HG03135 (cell line): ENCODE measurements at regions not wholly inside any gene's neighbourhood (a gene's known extent, or its start where the extent isn't known, plus 50 kb on each side); places are given as distances from the start of the nearest gene placed in this dataset.

Source experiments
- ATAC-seq: cut with Tn5 transposase; IDR thresholded peaks from one replicate; pipeline ENCODE4 v1.9.1; 2021; ENCODE audit warnings: mild to moderate bottlenecking, moderate library complexity; ENCODE audit not compliant: unreplicated experiment

DNA sequence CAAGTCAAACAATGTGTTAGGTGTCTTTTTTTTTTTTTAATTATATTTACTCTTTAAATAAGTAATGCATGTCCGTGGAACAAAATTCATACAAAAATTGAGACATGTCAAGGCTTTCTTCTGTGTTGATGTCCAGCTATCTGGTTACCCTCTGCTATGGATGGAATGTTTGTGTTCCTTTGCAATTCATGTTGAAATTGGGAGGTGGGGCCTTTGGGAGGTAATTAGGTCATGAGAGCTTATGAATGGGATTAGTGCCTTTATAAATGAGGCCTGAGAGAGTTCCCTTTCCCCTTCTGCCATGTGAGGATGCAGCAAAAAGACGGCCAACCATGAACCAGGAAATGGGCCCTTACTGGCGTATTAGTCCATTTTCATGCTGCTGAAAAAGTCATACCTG is 83.1 kb upstream of the KCNG1 start:
- no peak for ATAC-seq

DNA sequence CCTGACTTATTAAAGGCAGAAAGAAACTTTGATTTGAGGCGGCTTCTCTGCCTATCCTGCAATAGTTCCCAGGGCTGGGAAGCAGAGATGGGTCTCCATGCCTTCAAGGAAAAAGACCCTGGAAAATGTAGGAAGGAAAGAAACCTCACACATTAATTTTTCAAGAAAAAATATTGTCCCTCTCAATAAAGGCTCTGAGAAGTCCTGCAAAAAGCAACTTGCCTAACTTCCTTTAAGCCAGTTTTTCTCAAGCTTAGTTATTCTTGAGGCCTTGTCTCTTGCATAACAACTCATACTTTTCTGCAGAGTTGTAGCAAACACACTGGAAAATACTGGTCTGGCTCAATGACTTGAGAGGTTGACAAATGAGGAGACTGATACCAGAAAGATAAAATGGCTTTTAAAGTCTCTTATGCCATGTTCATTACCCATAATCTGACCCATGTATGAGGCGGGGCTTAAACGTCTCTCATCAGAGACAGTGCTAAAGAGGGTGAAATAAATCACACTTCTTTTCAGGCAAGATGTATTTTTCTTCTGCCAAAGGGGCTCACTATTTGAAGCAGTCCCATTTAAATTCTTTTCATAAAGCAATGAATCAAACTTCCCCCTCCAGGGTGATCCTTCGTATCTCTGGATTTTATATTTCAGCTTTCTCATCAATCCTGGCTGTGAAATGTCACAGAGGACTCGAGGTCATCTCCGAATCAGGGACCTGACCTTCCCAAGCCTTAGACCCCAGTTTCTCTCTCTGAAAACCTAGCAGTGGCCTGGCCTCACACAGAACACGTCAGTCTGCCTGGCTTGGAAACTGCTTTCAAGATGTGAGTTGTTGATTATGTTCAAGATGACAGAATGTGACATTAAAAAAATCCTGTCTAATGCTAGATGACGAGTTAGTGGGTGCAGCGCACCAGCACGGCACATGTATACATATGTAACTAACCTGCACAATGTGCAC is 82.3 kb upstream of the KCNG1 start:
- no peak for ATAC-seq

DNA sequence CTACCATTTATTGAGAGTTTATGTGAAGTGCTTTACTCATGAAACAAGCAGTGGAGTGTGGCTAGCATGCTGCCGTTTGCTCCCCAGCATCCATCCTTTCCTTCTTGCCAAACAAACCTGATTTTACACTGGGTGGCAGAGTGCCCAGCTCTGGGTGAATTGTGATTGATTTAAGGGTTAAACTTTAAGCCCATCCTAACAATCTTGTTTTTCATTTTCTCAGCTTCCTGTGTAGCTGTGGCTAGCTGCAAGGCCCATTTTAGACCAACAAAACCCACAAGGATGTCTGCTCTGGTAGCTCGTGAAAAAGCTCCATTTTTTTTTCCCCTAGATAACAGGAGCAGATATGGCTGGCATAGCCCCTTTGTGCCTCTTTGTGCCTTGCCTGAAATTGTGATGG is 77.7 kb upstream of the KCNG1 start:
- ATAC-seq = no peak

DNA sequence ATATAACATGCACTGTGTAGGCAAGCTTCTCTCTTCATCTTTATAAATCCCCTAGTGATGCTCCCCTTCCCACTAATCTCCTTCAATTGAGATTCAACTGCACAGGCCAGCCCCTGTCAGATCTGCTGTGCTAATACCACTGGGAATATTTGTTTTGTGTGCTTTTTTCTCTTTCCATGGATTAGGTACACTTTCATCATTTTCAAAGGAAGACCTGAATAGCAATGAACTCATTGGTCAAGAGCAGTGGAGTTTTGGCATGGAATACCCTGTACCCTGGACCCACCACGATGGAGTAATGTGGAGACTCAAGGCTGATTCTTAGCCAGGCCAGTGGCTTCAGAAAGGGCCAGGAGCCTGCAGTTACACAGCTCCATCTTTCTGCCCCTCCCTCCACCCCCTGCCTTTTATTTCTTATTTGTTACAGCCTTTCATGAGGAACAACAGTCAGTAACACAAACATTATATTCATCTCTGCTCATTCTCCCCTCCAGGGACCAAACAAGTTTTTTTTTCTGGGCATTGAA is 75.4 kb upstream of the KCNG1 start:
- no peak for ATAC-seq

- no peak for ATAC-seq
Observed at GRCh38 chr20:51097351-51098120, 74.6 kb upstream of the KCNG1 start.

DNA sequence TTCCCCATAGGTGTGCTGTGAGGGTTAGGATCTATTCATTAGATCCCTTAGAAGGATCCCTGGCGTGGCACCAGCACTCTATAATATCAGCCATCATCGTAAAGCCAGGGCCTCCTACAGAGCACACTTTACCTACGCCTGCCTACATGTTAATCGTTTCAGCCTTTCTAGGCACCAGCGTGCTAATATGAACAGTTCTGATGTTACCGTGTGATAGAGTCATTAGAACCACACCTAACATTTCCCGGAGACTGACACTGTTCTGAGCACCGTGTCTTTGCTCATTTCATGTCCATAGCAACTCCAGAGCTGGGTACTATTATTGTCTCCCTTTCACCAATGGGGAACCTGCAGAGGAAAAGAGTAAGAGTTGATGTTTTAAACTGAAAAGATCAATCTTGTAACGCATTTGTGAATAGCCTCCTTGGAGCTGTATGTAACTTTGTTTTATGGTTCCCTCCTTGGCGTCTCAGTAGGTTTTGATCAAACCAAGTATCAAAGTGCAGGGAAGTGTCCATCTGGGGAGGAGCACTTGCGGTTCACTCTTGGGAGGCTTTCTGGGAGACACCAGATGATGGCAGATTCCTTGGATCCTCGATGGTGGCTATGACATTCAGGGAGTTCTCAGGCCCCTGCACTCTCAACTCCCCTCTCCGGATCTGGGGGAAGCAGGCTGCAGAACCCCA is 73.8 kb upstream of the KCNG1 start:
- ATAC-seq = no peak

DNA sequence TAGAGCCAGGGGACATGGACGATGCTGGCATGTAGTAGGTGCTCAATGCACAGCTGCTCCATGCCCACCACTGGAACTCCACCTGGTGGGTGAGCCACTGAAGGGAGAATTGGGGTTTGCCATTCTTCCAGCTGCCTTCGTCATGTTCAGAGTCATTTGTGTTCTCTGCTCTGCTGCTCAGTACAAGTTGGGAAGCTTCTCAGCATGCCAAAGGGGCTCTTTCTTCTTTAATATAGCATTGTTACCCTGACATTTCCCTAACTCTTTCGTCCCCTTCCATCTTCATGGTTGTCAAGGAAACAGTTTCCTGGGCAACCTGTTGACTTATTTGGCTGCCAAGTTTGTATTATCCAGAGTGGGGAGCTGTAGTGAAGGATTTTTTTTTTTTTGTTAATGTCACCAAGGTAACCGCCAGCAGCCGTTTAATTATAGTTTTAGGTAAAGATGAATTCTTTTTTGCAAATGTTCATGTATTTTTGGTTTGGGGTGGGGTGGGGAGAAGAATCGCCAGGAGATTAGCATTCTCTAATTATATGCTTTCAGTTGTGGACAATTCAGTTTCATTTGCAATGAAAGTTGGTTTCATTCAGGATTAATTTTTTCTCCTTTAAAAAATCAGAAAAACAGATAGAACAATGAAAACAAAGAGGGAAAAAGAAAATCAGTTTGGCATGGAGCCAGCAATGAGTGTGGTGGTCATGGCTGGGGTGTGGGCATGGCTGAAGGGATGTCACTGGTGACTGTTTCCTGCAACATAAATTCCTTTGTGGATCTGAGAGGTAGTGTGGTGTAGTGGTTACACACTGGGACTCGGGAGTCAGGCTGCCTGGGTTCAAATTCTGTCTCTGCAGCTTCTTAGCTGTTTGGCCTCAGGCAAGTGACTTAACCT is 73.0 kb upstream of the KCNG1 start:
- no peak for ATAC-seq

DNA sequence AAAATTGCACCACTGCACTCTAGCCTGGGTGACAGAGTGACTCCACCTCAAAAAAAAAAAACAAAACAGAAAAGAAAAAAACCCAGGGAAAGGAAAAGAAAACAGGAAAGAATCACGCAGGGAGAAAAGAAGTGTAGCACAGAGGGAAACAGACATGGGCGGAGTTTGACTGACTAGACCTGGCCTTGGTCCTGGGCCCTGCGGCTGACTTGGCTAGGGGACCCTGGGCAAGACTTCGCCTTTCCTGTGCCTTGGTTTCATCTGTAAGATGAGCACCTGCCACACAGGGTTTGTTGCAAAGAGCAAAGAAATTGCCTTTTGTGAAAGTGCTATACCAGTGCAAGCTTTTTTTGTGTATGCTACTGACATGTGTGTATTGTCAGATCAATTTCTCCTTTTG is 71.3 kb upstream of the KCNG1 start:
- ATAC-seq = no peak

DNA sequence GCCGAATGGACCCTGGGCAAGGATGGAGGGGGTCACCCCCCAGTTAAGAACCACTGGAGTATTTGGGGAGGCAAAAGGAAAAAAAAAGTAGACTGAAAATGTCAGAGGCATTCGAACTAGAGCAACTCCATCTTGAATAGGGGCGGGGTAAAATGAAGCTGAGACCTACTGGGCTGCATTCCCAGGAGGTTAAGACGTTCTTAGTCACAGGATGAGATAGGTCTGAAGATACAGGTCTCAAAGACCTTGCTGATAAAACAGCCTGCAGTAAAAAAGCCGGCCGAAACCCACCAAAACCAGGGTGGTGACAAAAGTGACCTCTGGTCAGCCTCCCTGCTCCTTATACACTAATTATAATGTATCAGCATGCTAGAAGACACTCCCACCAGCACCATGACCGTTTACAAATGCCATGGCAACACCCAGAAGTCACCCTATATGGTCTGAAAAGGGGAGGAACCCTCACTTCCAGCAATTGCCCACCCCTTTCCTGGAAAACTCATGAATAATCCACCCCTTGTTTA is 70.4 kb upstream of the KCNG1 start:
- no peak for ATAC-seq

DNA sequence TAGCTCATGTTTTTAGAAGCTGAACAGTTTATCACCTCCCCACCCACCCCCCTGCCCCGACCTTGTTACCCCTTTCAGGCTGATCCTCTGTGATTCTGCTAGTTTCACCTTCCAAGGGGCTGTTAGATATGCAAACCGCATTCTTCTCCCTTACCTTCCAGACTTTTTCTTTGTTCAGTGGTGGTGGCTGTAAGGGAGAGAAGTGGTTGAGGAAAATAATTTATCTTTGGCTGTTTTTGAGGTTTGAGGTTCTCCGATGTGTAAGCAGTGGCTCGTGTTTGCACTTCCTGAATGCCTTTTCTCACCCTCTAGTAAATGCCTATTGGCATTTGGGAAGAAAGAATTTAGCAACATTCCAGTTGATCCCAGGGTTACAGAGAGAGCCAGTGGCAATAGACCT is 69.4 kb upstream of the KCNG1 start:
- no peak for ATAC-seq

- no peak for ATAC-seq
Observed at GRCh38 chr20:51091406-51092195, 68.7 kb upstream of the KCNG1 start.

- ATAC-seq = no peak
Observed at GRCh38 chr20:51089840-51090239, 66.9 kb upstream of the KCNG1 start.

GRCh38 chr20:51089272-51089781 is 66.4 kb upstream of the KCNG1 start:
- ATAC-seq = no peak

GRCh38 chr20:51087266-51087665 is 64.4 kb upstream of the KCNG1 start:
- ATAC-seq = no peak

- ATAC-seq = no peak
Observed at GRCh38 chr20:51085769-51086168, 62.9 kb upstream of the KCNG1 start.

GRCh38 chr20:51084593-51085377 is 61.9 kb upstream of the KCNG1 start:
- no peak for ATAC-seq

DNA sequence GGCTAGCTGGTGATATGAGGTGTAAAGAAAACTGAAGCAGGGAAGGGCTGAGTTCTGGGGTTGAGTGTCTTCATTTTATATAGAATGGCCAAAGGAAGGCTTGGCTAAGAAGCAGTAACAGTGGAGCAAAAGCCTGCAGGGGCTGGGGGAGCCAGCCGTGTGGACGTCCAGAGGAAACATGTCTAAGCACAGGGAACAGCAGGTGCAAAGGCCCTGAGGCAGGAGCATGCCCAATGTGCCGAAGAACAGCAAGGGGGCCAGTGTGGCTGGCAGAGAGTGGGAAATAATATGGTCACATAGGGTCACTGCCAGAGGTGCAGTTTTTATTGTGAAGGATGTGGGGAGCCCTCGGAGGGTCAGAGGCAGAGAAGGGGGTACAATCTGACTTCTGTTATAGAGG is 60.5 kb upstream of the KCNG1 start:
- ATAC-seq = no peak

GRCh38 chr20:51082988-51083387 is 60.1 kb upstream of the KCNG1 start:
- ATAC-seq = no peak
